Thyroid gland (tissue), 4 donors: ENCODE measurements at regions not wholly inside any gene's neighbourhood (a gene's known extent, or its start where the extent isn't known, plus 50 kb on each side); places are given as distances from the start of the nearest gene placed in this dataset.

ENCODE experiments used
- DNase-seq, 2 donors: peaks; one replicate each; pipeline ENCODE4 v3.0.0-alpha.2; 2019
- H3K27ac ChIP-seq, 3 donors: fragments of 200-600 bp; sonication (generic); 1 replicate in 2 of 3; 2 replicates in 1 of 3; pipeline ENCODE4 v1.5.1; 2016 to 2019; ENCODE audit warnings: mild to moderate bottlenecking in 1 of 3, moderate library complexity in 1 of 3
- H3K27me3 ChIP-seq: fragments of 200-600 bp; sonication (generic); one replicate; pipeline ENCODE4 v1.5.1; 2019
- H3K36me3 ChIP-seq, 2 donors: fragments of 200-600 bp; sonication (generic); one replicate each; pipeline ENCODE4 v1.5.1; 2016 to 2019
- H3K4me1 ChIP-seq, 2 donors: fragments of 200-600 bp; sonication (generic); one replicate each; pipeline ENCODE4 v1.5.1; 2017 to 2019
- H3K4me3 ChIP-seq, 3 donors: fragments of 200-600 bp; sonication (generic); replicated peaks in 1 of 3; 1 replicate in 2 of 3; 2 replicates in 1 of 3; pipeline ENCODE4 v1.5.1; 2016; ENCODE audit warnings: mild to moderate bottlenecking in 1 of 3
- H3K9me3 ChIP-seq: fragments of 200-600 bp; sonication (generic); one replicate; pipeline ENCODE4 v1.5.1; 2017
- POLR2A ChIP-seq, 2 donors: fragments of 450-650 bp; IDR thresholded peaks; one replicate each; pipeline ENCODE4 v1.6.1; 2017; ENCODE audit warnings: antibody characterized with exemption in 2 of 2, mild to moderate bottlenecking in 2 of 2, moderate library complexity in 1 of 2
- WGBS, 2 donors: methylation state at CpG; one replicate each; pipeline ENCODE4 v1.1.5; 2017; 5-methylcytosine and 5-hydroxymethylcytosine counted together
- intact Hi-C: fragments of 100-400 bp; cut with DNase I; formaldehyde crosslinking; loops from one replicate; pipeline ENCODE4 v1.15.1; 2023
- TF ChIP-seq, protein P1 (sequence below), 6 experiments: fragments of 200-600 bp in 3 of 6; fragments of 450-650 bp in 3 of 6; sonication (generic) in 3 of 6; IDR thresholded peaks; one replicate each; pipeline ENCODE4 v1.5.1; 2016 to 2019; ENCODE audit warnings: antibody characterized with exemption in 6 of 6, mild to moderate bottlenecking in 2 of 6, inconsistent platforms in 1 of 6, moderate library complexity in 1 of 6

DNA sequence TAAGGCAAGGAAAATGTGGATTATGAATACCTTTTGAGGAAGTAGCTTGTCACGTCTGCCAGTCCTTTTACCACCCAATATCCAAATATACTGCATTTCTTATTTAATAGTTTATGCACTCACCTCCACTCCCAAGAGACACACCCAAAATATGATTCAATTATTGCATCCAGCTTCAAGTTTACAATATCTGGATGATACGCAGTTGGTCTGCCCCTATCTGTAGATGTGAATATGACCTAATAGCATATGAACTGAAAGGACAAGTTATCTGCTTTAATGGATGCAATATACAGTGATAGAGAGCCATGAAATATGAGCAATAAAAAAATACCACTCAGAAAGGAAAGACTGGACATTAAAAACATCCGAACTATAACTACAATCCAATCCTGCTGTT, 159.4 kb upstream of the MAGI2 start:
- Histone ChIP-seq H3K4me3 (no peak overlapping the region), H3K36me3 (no peaks in the 10 kb centered on the region), H3K9me3 (no peaks in the 10 kb centered on the region), H3K27me3 (no peaks in the 10 kb centered on the region), H3K4me1 (no peaks in the 10 kb centered on the region), H3K27ac (no peak overlapping the region)
- TF ChIP-seq POLR2A (IDR thresholded peaks at IDR 0.05) = no peak
- TF ChIP-seq, protein P1, sequence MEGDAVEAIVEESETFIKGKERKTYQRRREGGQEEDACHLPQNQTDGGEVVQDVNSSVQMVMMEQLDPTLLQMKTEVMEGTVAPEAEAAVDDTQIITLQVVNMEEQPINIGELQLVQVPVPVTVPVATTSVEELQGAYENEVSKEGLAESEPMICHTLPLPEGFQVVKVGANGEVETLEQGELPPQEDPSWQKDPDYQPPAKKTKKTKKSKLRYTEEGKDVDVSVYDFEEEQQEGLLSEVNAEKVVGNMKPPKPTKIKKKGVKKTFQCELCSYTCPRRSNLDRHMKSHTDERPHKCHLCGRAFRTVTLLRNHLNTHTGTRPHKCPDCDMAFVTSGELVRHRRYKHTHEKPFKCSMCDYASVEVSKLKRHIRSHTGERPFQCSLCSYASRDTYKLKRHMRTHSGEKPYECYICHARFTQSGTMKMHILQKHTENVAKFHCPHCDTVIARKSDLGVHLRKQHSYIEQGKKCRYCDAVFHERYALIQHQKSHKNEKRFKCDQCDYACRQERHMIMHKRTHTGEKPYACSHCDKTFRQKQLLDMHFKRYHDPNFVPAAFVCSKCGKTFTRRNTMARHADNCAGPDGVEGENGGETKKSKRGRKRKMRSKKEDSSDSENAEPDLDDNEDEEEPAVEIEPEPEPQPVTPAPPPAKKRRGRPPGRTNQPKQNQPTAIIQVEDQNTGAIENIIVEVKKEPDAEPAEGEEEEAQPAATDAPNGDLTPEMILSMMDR (IDR thresholded peaks at IDR 0.05) = no peak
- intact Hi-C loops = no loop called here
- DNase-seq = no peak
- 94 to 96% methylated on average over 3 of the region's 3 CpGs for WGBS, 2 donors

DNA sequence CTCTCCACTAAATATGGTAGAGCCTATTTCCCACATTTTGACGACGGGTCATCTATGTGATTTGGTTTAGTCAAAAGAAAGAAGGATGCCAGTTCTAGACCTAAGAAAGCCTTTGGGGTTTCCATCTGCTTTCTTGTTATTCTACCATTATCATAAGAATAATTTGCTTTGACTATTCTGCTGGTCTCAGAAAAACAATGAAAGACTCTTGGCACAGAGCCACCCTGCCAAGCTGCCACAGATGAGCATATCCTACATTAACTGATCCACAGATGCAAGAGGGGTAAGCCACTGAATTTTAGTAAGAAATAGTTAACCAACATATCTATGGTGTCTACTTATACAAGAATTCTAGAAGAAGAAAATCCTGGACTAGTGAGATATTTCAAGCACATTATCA, 158.6 kb upstream of the MAGI2 start:
- intact Hi-C loops = no loop called here
- Histone ChIP-seq H3K27me3 (no peaks in the 10 kb centered on the region), H3K9me3 (no peaks in the 10 kb centered on the region), H3K36me3 (no peaks in the 10 kb centered on the region), H3K4me1 (no peaks in the 10 kb centered on the region), H3K4me3 (no peak overlapping the region), H3K27ac (no peak overlapping the region)
- DNase-seq = no peak
- WGBS, 2 donors = 88 to 93% methylated on average over 2 of the region's 2 CpGs
- no peak for TF ChIP-seq POLR2A (IDR thresholded peaks at IDR 0.05)
- TF ChIP-seq, protein P1 (IDR thresholded peaks at IDR 0.05) = no peak

DNA sequence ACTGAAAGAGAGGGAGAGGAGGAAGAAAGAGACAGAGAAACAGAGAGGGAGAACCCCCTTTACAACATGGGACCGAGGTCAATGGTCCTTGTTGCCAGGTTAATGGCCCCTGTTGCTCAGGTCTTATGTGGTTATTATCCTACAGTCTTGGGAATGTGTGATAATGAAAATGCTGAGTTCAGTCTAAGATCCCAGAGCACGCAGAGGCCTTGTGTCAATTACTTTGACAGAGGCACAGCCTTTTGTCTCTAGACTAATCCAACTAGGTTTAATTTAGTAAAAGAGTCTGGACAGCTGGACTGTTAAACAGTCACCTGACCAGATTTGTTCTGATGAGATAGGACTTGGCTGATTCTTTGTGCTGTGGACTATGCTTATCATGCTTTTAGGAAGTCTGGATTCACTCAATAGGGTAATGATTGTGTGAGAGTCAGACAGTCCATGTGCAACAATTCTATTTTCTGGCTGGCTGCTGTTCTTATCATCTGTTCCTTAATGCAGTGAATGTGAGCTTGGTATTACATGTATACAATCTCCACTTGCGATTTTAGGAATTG, 157.4 kb upstream of the MAGI2 start:
- no peak for TF ChIP-seq POLR2A (IDR thresholded peaks at IDR 0.05)
- TF ChIP-seq, protein P1 (IDR thresholded peaks at IDR 0.05) = no peak
- no peaks in the 10 kb centered on the region for H3K4me1 ChIP-seq
- no peak for DNase-seq
- no peak overlapping the region for H3K27ac ChIP-seq
- H3K9me3 ChIP-seq = no peaks in the 10 kb centered on the region
- 75 to 76% methylated on average over 3 of the region's 3 CpGs for WGBS, 2 donors
- H3K4me3 ChIP-seq = no peak overlapping the region
- intact Hi-C loops = no loop called here
- H3K36me3 ChIP-seq = no peaks in the 10 kb centered on the region
- no peaks in the 10 kb centered on the region for H3K27me3 ChIP-seq

DNA sequence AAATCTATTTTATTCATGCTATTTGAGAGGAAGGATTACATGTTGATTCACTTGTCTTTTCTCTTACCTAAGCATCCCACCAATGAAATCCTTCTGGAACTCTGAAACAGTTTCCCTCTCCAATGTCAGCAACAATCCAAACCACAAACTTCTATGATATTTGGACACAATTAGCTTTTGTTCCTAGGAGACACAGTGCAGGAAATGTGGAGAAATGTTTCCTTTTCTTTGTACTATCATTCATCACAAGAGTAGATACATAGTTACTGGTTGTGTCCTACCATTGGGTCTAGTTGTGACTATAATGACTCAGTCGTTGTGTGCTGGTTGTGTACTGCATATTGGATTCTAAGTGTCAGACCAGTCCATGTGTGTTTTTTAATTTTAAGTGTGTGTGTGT, 156.8 kb upstream of the MAGI2 start:
- WGBS, 2 donors = 66 to 72% methylated on average over 1 of the region's 1 CpG
- Histone ChIP-seq H3K9me3 (no peaks in the 10 kb centered on the region), H3K36me3 (no peaks in the 10 kb centered on the region), H3K27me3 (no peaks in the 10 kb centered on the region), H3K4me1 (no peaks in the 10 kb centered on the region), H3K4me3 (no peak overlapping the region), H3K27ac (no peak overlapping the region)
- intact Hi-C loops = no loop called here
- TF ChIP-seq, protein P1 (IDR thresholded peaks at IDR 0.05) = no peak
- TF ChIP-seq POLR2A (IDR thresholded peaks at IDR 0.05) = no peak
- no peak for DNase-seq

DNA sequence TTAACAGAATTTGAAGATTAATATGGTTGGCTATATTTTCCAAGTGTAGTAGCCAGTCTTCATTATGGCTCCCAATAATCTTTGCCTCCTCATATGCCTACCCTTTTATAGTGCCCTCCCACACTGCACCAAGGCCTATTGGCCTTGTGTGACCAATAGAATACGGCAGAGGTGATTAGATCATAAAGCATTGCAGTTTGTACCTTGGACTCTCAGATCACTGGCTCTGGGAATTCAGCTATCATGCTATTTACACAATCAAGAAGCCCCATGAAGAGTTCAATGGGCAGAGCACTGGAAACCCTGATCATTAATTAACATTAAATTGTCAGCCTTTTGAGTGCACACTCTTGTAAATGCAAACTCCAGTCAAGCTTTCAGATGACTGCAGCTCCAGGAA, 154.5 kb upstream of the MAGI2 start:
- Histone ChIP-seq H3K27ac (no peak overlapping the region), H3K36me3 (no peaks in the 10 kb centered on the region), H3K27me3 (no peaks in the 10 kb centered on the region), H3K4me1 (no peaks in the 10 kb centered on the region), H3K9me3 (no peaks in the 10 kb centered on the region), H3K4me3 (no peak overlapping the region)
- WGBS, 2 donors = 75 to 80% methylated on average over 1 of the region's 1 CpG
- DNase-seq = no peak
- TF ChIP-seq, protein P1 (IDR thresholded peaks at IDR 0.05) = no peak
- TF ChIP-seq POLR2A (IDR thresholded peaks at IDR 0.05) = no peak
- intact Hi-C loops = no loop called here
